IMR-90 (cell line): ENCODE measurements at regions not wholly inside any gene's neighbourhood (a gene's known extent, or its start where the extent isn't known, plus 50 kb on each side); places are given as distances from the start of the nearest gene placed in this dataset.

Source experiments
- ATAC-seq: fragments of 200-7000 bp; cut with Tn5 transposase; 2 replicates; pipeline ENCODE4 v1.9.1; 2020; ENCODE audit warnings: low read depth, mild to moderate bottlenecking, moderate library complexity
- BruUV-seq: library from RNA; stranded (reverse); fragments of 400-500 nt; replicated peaks from 2 replicates; lab custom pipeline; 2021; lab: Mats Ljungman, UMichigan
- CTCF ChIA-PET: fragments of 300-600 bp; formaldehyde crosslinking; extraction: SDS; loops from one replicate; lab custom pipeline; 2021; ENCODE audit warnings: antibody characterized with exemption; lab: Yijun Ruan, JAX
- POLR2A ChIA-PET: fragments of 300-600 bp; sonication (Branson Sonifier 250); formaldehyde crosslinking; loops from one replicate; lab custom pipeline; 2022; ENCODE audit warnings: antibody characterized with exemption; ENCODE audit not compliant: unreplicated experiment; lab: Charles Lee
- DNase-seq: peaks from one replicate; pipeline ENCODE4 v3.0.0; 2013
- H2AFZ ChIP-seq: replicated peaks from 2 replicates; pipeline ENCODE3; 2013; ENCODE audit warnings: low read length, mild to moderate bottlenecking; ENCODE audit not compliant: poor library complexity
- H2AK5ac ChIP-seq: 2 replicates; pipeline ENCODE4 v1.6.1; 2013; ENCODE audit warnings: low read depth, low read length, inconsistent platforms
- H2AK9ac ChIP-seq: replicated peaks from 2 replicates; pipeline ENCODE3; 2013; ENCODE audit warnings: mild to moderate bottlenecking, low read depth, low read length, moderate library complexity; ENCODE audit not compliant: poor library complexity
- H2BK120ac ChIP-seq: 2 replicates; pipeline ENCODE4 v1.6.1; 2013; ENCODE audit warnings: low read depth, low read length, inconsistent platforms
- H2BK15ac ChIP-seq: 3 replicates; pipeline ENCODE4 v1.6.1; 2013; ENCODE audit warnings: low read depth, low read length, inconsistent platforms
- H2BK20ac ChIP-seq: 2 replicates; pipeline ENCODE4 v1.6.1; 2013; ENCODE audit warnings: low read depth, mild to moderate bottlenecking, inconsistent platforms, low read length, moderate library complexity
- H2BK5ac ChIP-seq: 2 replicates; pipeline ENCODE4 v1.6.1; 2013; ENCODE audit warnings: mild to moderate bottlenecking, low read depth, low read length, inconsistent platforms; ENCODE audit not compliant: poor library complexity, severe bottlenecking
- H3K14ac ChIP-seq: replicated peaks from 2 replicates; pipeline ENCODE4 v1.6.1; 2013; ENCODE audit warnings: low read depth, low read length, inconsistent platforms
- H3K18ac ChIP-seq: 2 replicates; pipeline ENCODE4 v1.6.1; 2013; ENCODE audit warnings: low read depth, low read length, control low read depth
- H3K23ac ChIP-seq: 2 replicates; pipeline ENCODE4 v1.6.1; 2013; ENCODE audit warnings: low read depth, low read length, inconsistent platforms
- H3K27ac ChIP-seq: 2 replicates; pipeline ENCODE4 v1.5.1; 2013; ENCODE audit warnings: mild to moderate bottlenecking, control low read depth, low read length; ENCODE audit not compliant: insufficient read depth
- H3K27me3 ChIP-seq: 2 replicates; pipeline ENCODE4 v1.6.1; 2013; ENCODE audit warnings: low read length; ENCODE audit not compliant: control insufficient read depth, insufficient read depth
- H3K36me3 ChIP-seq: 2 replicates; pipeline ENCODE4 v1.6.1; 2013; ENCODE audit warnings: low read length, mixed read lengths; ENCODE audit not compliant: control insufficient read depth, insufficient read depth
- H3K4ac ChIP-seq: 2 replicates; pipeline ENCODE4 v1.6.1; 2013; ENCODE audit warnings: low read depth, low read length, inconsistent platforms
- H3K4me1 ChIP-seq: 2 replicates; pipeline ENCODE4 v1.6.1; 2013; ENCODE audit warnings: low read length, mixed read lengths; ENCODE audit not compliant: control insufficient read depth, insufficient read depth
- H3K4me2 ChIP-seq: 2 replicates; pipeline ENCODE4 v1.6.1; 2013; ENCODE audit warnings: low read depth, mild to moderate bottlenecking, control low read depth, low read length, moderate library complexity
- H3K4me3 ChIP-seq: 2 replicates; pipeline ENCODE4 v1.5.1; 2013; ENCODE audit warnings: low read depth, mild to moderate bottlenecking, control low read depth, low read length, moderate library complexity; ENCODE audit not compliant: insufficient read depth
- H3K56ac ChIP-seq: 2 replicates; pipeline ENCODE4 v1.6.1; 2013; ENCODE audit warnings: low read length, inconsistent platforms; ENCODE audit not compliant: insufficient read depth; ENCODE audit errors: extremely low read depth
- H3K79me1 ChIP-seq, 2 experiments: 2 replicates each; pipeline ENCODE4 v1.6.1; 2013; ENCODE audit warnings: low read length in 2 of 2, inconsistent platforms in 1 of 2, low read depth in 1 of 2
- H3K9ac ChIP-seq: 2 replicates; pipeline ENCODE4 v1.6.1; 2013; ENCODE audit warnings: low read depth, low read length, control low read depth
- H3K9me1 ChIP-seq: 2 replicates; pipeline ENCODE4 v1.6.1; 2013; ENCODE audit warnings: low read length, inconsistent platforms; ENCODE audit not compliant: insufficient read depth
- H3K9me3 ChIP-seq: 2 replicates; pipeline ENCODE4 v1.6.1; 2013; ENCODE audit warnings: low read length; ENCODE audit not compliant: control insufficient read depth, insufficient read depth
- H4K20me1 ChIP-seq: 2 replicates; pipeline ENCODE4 v1.6.1; 2013; ENCODE audit warnings: low read length, inconsistent platforms; ENCODE audit not compliant: insufficient read depth
- H4K5ac ChIP-seq: 2 replicates; pipeline ENCODE4 v1.6.1; 2013; ENCODE audit warnings: mild to moderate bottlenecking, low read depth, low read length, control low read depth
- H4K8ac ChIP-seq, 2 experiments: 2 replicates each; pipeline ENCODE4 v1.6.1; 2013; ENCODE audit warnings: low read depth in 2 of 2, low read length in 2 of 2, control low read depth in 1 of 2, inconsistent platforms in 1 of 2
- H4K91ac ChIP-seq: 2 replicates; pipeline ENCODE4 v1.6.1; 2013; ENCODE audit warnings: low read depth, low read length, inconsistent platforms; ENCODE audit not compliant: insufficient read depth
- BHLHE40 ChIP-seq: fragments of 150-350 bp; IDR thresholded peaks from 2 replicates; pipeline ENCODE4 v1.6.1; 2016; ENCODE audit warnings: mild to moderate bottlenecking, low read depth, low read length
- CEBPB ChIP-seq: IDR thresholded peaks from 2 replicates; pipeline ENCODE4 v1.6.1; 2012; ENCODE audit warnings: low read depth, low read length, improper control_type of control experiment
- CHD1 ChIP-seq: IDR thresholded peaks from 2 replicates; pipeline ENCODE4 v1.6.1; 2012; ENCODE audit warnings: low read depth, low read length, improper control_type of control experiment
- ELK1 ChIP-seq: fragments of 150-350 bp; IDR thresholded peaks from 2 replicates; pipeline ENCODE4 v1.6.1; 2016; ENCODE audit warnings: low read depth, mild to moderate bottlenecking, low read length, moderate library complexity, borderline replicate concordance
- FOS ChIP-seq: fragments of 150-350 bp; IDR thresholded peaks from 2 replicates; pipeline ENCODE4 v1.6.1; 2016; ENCODE audit warnings: low read depth, low read length
- MAFK ChIP-seq: IDR thresholded peaks from 2 replicates; pipeline ENCODE4 v1.6.1; 2012; ENCODE audit warnings: low read depth, low read length, improper control_type of control experiment
- MAZ ChIP-seq: IDR thresholded peaks from 2 replicates; pipeline ENCODE4 v1.6.1; 2012; ENCODE audit warnings: low read depth, mild to moderate bottlenecking, low read length, improper control_type of control experiment, moderate library complexity, borderline replicate concordance
- MXI1 ChIP-seq: IDR thresholded peaks from 2 replicates; pipeline ENCODE4 v1.6.1; 2012; ENCODE audit warnings: low read depth, mild to moderate bottlenecking, low read length, moderate library complexity, borderline replicate concordance
- NFE2L2 ChIP-seq: fragments of 150-350 bp; IDR thresholded peaks from 2 replicates; pipeline ENCODE4 v1.6.1; 2016; ENCODE audit warnings: low read depth, mild to moderate bottlenecking, low read length
- POLR2A ChIP-seq: IDR thresholded peaks from 2 replicates; pipeline ENCODE4 v1.6.1; 2012; ENCODE audit warnings: mild to moderate bottlenecking, low read depth, low read length
- RAD21 ChIP-seq: IDR thresholded peaks from 2 replicates; pipeline ENCODE4 v1.6.1; 2012; ENCODE audit warnings: low read length, improper control_type of control experiment
- RCOR1 ChIP-seq: IDR thresholded peaks from 2 replicates; pipeline ENCODE4 v1.6.1; 2012; ENCODE audit warnings: mild to moderate bottlenecking, low read length, improper control_type of control experiment; ENCODE audit not compliant: insufficient replicate concordance
- RFX5 ChIP-seq: IDR thresholded peaks from 2 replicates; pipeline ENCODE4 v1.8.0; 2012; ENCODE audit warnings: low read depth, mild to moderate bottlenecking, low read length, moderate library complexity
- SMC3 ChIP-seq: fragments of 150-350 bp; IDR thresholded peaks from 2 replicates; pipeline ENCODE4 v1.6.1; 2016; ENCODE audit warnings: low read depth, mild to moderate bottlenecking, antibody characterized with exemption, low read length, moderate library complexity
- USF2 ChIP-seq: fragments of 150-350 bp; IDR thresholded peaks from 2 replicates; pipeline ENCODE4 v1.6.1; 2017; ENCODE audit warnings: mild to moderate bottlenecking, antibody characterized with exemption, low read length, low read depth
- WGBS, 2 experiments: methylation state at CpG; one replicate each; pipeline versions ENCODE4 v1.1.5 to v1.1.7; 2013; ENCODE audit warnings: missing lambda C conversion rate in 2 of 2; ENCODE audit not compliant: insufficient read length in 1 of 2; ENCODE audit errors: extremely low coverage in 2 of 2; 5-methylcytosine and 5-hydroxymethylcytosine counted together
- dilution Hi-C: fragments of 300-500 bp; cut with HindIII; formaldehyde crosslinking; loops from one replicate; pipeline ENCODE4 v1.14.3; 2018; ENCODE audit warnings: low sequenced_read_pairs; ENCODE audit not compliant: unreplicated experiment
- in situ Hi-C: fragments of 300-500 bp; cut with MboI; formaldehyde crosslinking; loops from 3 replicates; pipeline ENCODE4 v1.14.3; 2019; ENCODE audit warnings: low sequenced_read_pairs, inconsistent platforms, mixed read lengths
- intact Hi-C: fragments of 100-400 bp; cut with micrococcal nuclease; formaldehyde crosslinking; loops from 2 replicates; pipeline ENCODE4 v1.10.0; 2022
- TF ChIP-seq, protein P1 (sequence below): conservative IDR thresholded peaks from 2 replicates; pipeline ENCODE4 v1.5.1; 2012; ENCODE audit warnings: mild to moderate bottlenecking, low read depth, low read length, improper control_type of control experiment

DNA sequence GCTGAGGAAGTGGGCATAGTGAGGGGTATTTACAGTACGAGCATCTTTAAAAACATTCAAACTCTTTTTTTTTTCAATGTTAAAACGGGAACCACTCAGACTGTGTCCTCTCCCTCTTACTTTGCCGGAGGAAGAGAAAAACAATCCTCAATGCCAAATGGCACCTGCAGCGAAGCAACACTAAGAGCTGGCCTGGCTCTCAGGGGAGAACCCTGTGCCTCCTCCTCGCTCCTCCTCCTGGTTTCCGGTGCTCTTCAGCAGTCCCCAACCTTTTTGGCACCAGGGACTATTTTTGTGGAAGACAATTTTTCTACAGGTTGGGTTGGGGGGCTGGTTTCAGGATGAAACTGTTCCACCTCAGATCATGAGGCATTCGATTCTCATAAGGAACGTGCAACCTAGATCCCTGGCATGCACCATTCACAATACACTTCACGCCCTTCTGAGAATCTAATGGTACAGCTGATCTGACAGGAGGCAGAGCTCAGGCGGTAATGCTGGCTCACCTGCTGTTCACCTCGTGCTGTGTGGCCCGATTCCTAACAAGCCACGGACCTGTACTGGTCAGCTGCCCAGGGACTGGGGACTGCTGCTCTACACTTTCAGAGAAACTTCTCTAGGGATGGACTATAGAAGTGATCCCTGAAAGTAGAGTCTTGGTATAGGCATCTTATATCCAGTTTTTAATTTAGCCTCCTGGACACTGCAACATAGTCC lies 404.1 kb downstream of the RAPGEF2 start:
- no peaks in the 10 kb centered on the region for H4K20me1 ChIP-seq
- CTCF ChIA-PET, result interaction anchor here (0.7 to 1.6 kb wide), 2 partner anchors 20 to 277 kb away, joined by 3 to 4 read pairs; no protein-coding TSS in a partner anchor
- no peaks in the 10 kb centered on the region for H3K9me3 ChIP-seq
- H3K27me3 ChIP-seq, result no peaks in the 10 kb centered on the region; the same call in none of the 2 replicates
- H3K9me1 ChIP-seq, result no peaks in the 10 kb centered on the region
- H3K79me1 ChIP-seq, result no peaks in the 10 kb centered on the region
- H3K9ac ChIP-seq, result no peak overlapping the region
- H4K91ac ChIP-seq, result no peak overlapping the region
- in situ Hi-C loops (no loop called here), intact Hi-C loops (no loop called here), dilution Hi-C loops (no loop called here)
- H3K14ac ChIP-seq, result no peak overlapping the region
- POLR2A ChIA-PET, result no interaction called here
- BruUV-seq, result no TSS peak
- no CpG with 5 or more reads among the region's 13 CpGs for WGBS, 2 experiments
- DNase-seq (no peak), ATAC-seq (no peak)
- H2AK9ac ChIP-seq, result no peak overlapping the region
- H2BK120ac ChIP-seq, result no peak overlapping the region
- no peak overlapping the region for H2AK5ac ChIP-seq
- no peak overlapping the region for H3K4me2 ChIP-seq
- H2BK15ac ChIP-seq, result no peak overlapping the region
- no peak overlapping the region for H2BK20ac ChIP-seq
- H3K18ac ChIP-seq, result no peak overlapping the region
- no peak overlapping the region for H3K27ac ChIP-seq
- H3K4me3 ChIP-seq, result no peak overlapping the region
- no peaks in the 10 kb centered on the region for H3K4me1 ChIP-seq
- H2AFZ ChIP-seq, result no peak overlapping the region
- H3K4ac ChIP-seq, result no peak overlapping the region
- H4K8ac ChIP-seq, result no peak overlapping the region
- H2BK5ac ChIP-seq, result no peak overlapping the region
- H3K36me3 ChIP-seq, result no peaks in the 10 kb centered on the region
- no peak for TF ChIP-seq RAD21
- TF ChIP-seq MAFK, result no peak
- TF ChIP-seq POLR2A, result no peak
- TF ChIP-seq CEBPB, result no peak
- TF ChIP-seq CHD1, result no peak
- TF ChIP-seq, protein P1, sequence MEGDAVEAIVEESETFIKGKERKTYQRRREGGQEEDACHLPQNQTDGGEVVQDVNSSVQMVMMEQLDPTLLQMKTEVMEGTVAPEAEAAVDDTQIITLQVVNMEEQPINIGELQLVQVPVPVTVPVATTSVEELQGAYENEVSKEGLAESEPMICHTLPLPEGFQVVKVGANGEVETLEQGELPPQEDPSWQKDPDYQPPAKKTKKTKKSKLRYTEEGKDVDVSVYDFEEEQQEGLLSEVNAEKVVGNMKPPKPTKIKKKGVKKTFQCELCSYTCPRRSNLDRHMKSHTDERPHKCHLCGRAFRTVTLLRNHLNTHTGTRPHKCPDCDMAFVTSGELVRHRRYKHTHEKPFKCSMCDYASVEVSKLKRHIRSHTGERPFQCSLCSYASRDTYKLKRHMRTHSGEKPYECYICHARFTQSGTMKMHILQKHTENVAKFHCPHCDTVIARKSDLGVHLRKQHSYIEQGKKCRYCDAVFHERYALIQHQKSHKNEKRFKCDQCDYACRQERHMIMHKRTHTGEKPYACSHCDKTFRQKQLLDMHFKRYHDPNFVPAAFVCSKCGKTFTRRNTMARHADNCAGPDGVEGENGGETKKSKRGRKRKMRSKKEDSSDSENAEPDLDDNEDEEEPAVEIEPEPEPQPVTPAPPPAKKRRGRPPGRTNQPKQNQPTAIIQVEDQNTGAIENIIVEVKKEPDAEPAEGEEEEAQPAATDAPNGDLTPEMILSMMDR, result no peak
- no peak for TF ChIP-seq RFX5
- TF ChIP-seq MAZ, result no peak
- TF ChIP-seq BHLHE40, result no peak
- no peak for TF ChIP-seq USF2
- no peak for TF ChIP-seq FOS
- no peak for TF ChIP-seq MXI1
- TF ChIP-seq NFE2L2, result no peak
- no peak for TF ChIP-seq SMC3
- no peak for TF ChIP-seq ELK1
- TF ChIP-seq RCOR1, result no peak
- H4K5ac ChIP-seq, result no peak overlapping the region
- H3K56ac ChIP-seq, result no peak overlapping the region
- no peak overlapping the region for H3K23ac ChIP-seq
